ENCODE measurements at regions not wholly inside any gene's neighbourhood (a gene's known extent, or its start where the extent isn't known, plus 50 kb on each side); places are given as distances from the start of the nearest gene placed in this dataset.

GRCh38 chr14:104313674-104314073 lies 175.3 kb downstream of the KIF26A start:
- TF ChIP-seq ZFX (IDR thresholded peaks at IDR 0.05; ENCODE audit: borderline replicate concordance) = no peak
- TF ChIP-seq, protein P1, sequence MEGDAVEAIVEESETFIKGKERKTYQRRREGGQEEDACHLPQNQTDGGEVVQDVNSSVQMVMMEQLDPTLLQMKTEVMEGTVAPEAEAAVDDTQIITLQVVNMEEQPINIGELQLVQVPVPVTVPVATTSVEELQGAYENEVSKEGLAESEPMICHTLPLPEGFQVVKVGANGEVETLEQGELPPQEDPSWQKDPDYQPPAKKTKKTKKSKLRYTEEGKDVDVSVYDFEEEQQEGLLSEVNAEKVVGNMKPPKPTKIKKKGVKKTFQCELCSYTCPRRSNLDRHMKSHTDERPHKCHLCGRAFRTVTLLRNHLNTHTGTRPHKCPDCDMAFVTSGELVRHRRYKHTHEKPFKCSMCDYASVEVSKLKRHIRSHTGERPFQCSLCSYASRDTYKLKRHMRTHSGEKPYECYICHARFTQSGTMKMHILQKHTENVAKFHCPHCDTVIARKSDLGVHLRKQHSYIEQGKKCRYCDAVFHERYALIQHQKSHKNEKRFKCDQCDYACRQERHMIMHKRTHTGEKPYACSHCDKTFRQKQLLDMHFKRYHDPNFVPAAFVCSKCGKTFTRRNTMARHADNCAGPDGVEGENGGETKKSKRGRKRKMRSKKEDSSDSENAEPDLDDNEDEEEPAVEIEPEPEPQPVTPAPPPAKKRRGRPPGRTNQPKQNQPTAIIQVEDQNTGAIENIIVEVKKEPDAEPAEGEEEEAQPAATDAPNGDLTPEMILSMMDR (IDR thresholded peaks at IDR 0.05) = no peak
- H3K27ac ChIP-seq = no peak overlapping the region

DNA sequence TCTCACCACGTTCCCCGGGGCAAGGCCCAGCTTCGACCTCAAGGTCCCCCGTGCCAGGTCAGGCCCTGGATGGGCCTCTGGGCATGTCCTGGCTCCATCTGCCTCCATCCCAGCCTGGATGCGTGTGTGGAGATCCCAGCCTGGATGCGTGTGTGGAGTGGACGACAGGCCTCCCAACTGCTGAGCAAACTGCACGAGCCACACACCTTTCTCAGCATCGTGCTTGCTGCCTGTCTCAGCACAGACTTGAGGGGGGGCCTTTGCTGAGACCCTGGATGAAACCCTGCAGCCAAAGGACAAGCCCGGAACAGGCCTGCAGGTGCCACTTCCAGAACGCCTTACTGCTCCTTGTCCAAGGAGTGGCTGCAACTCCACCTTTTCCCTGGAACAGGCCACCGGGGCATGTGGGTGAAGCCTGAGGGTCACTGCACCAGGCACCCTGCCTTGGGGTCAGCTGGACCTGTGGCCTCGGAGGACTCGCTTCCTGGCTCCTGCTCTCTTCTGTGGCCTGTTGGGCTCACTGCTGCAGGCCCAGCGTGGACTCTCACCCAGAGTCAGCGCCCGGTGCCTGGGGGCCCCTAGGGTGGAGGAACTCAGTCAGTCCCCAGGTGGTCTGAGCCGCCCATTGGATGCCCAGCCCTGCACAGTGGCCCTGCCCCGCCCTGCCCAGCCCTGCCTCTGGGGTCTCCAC lies 176.0 kb downstream of the KIF26A start:
- TF ChIP-seq, protein P1 (IDR thresholded peaks at IDR 0.05) = no peak
- TF ChIP-seq ZFX (IDR thresholded peaks at IDR 0.05; ENCODE audit: borderline replicate concordance) = no peak

DNA sequence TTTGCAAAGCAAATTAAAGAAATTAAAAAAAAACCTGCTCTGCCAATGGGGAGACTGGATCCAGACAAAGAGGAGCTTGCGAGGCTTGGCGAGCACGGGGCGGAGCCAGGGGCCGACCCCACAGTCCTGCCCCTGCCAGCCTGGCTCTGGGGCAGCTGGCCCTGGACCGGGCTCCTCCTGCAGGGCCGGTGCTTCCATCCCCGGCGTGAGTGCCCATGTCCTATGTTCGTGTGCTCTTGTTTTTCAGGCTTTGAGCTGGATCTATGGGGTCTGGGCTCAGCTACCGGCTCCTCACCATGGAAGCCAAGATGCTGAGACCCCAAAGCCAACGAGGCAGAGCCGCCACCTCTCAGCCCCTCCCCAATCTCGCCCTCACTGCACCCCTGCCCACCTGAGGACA lies 176.8 kb downstream of the KIF26A start:
- TF ChIP-seq, protein P1 (IDR thresholded peaks at IDR 0.05) = no peak
- no peak for TF ChIP-seq ZFX (IDR thresholded peaks at IDR 0.05; ENCODE audit: borderline replicate concordance)
- no peak overlapping the region for H3K27ac ChIP-seq

More for the DNA sequence above, 176.0 kb downstream of the KIF26A start:
- no peak overlapping the region for H3K27ac ChIP-seq

DNA sequence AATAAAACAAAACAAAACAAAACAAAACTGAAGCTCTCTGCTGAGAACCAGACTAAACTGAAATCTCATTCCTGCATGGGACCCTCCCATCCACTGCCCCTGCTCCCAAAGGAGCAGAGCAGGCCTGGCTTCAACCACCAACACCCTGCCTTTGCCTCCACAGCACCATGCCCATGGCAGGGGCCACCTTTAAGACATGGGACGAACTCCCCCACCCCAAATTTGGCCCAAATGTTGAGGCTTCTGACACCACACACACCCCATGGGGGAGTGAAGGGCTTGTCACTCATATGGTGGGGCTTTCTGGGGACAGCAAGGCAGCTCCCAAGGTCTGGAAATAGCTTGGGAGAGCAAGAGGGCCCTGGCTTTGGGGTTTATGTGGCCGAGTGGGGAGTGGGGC lies 177.2 kb downstream of the KIF26A start:
- TF ChIP-seq, protein P1 (IDR thresholded peaks at IDR 0.05) = no peak
- no peak for TF ChIP-seq ZFX (IDR thresholded peaks at IDR 0.05; ENCODE audit: borderline replicate concordance)
- no peak overlapping the region for H3K27ac ChIP-seq

- H3K27ac ChIP-seq = no peak overlapping the region
- TF ChIP-seq ZFX (IDR thresholded peaks at IDR 0.05; ENCODE audit: borderline replicate concordance) = no peak
- TF ChIP-seq, protein P1 (IDR thresholded peaks at IDR 0.05) = no peak
Observed at GRCh38 chr14:104316121-104316722, 177.8 kb downstream of the KIF26A start.

DNA sequence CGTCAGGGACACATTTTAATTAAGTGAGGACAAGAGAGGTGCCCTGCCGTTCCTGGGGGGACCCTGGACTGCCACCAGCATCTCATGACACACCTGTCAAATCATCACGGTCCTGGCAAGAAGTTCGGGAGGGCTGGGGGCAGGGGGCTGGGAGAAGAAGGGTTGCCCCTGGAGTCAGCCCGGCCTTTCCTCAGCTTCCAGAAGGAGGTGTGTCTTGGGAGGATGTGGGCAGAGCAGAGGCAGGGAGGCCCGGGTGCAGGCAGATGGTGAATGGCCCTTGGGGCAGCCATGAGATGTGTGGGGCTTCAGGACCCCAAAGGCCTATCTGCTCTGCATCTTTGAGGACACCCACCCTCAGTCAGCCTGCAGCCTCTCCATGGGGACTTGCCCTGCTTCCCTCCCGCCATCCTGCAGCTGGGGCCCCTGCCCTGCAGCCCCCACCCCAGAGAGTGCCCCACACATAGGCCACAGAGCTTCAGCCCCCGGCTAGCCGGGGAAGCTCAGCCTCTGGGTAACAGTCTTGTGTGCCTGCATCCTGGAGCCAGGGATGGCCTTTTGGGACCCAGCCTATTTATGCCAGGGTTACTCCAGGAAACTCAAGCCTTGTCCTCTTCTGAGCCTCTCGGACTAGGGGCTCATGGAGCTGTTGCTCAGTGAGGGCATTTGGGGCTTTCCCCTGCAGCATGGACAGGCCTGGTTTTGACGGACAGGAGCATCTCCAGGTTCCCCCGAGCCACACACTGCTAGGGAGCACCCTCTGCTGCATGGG lies 178.5 kb downstream of the KIF26A start:
- no peak for TF ChIP-seq ZFX (IDR thresholded peaks at IDR 0.05; ENCODE audit: borderline replicate concordance)
- TF ChIP-seq, protein P1 (IDR thresholded peaks at IDR 0.05) = no peak

DNA sequence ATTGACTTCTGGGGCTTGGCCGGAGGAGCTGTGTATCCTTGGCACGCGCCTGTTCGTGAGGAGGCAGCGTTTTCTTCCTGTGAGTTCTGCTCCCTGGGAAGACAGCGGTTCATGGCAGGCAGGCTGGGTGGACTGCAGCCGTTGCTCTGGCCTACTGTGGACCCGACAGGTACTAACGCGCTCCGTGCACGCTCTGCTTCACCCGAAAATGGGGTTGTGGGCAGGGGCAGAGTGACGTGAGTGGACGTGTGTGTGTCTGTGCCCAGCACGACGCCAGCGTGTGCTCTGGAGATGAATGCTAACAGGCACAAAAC lies 179.1 kb downstream of the KIF26A start:
- TF ChIP-seq, protein P1 (IDR thresholded peaks at IDR 0.05) = no peak
- TF ChIP-seq ZFX (IDR thresholded peaks at IDR 0.05; ENCODE audit: borderline replicate concordance) = no peak
- H3K27ac ChIP-seq = no peak overlapping the region

More for the DNA sequence above, 178.5 kb downstream of the KIF26A start:
- H3K27ac ChIP-seq = no peak overlapping the region

All from 22Rv1 (cell line).